HG03575 (cell line): ENCODE measurements at regions not wholly inside any gene's neighbourhood (a gene's known extent, or its start where the extent isn't known, plus 50 kb on each side); places are given as distances from the start of the nearest gene placed in this dataset.

Experiments
- ATAC-seq: cut with Tn5 transposase; IDR thresholded peaks from one replicate; pipeline ENCODE4 v1.9.1; 2021; ENCODE audit not compliant: unreplicated experiment, insufficient number of reproducible peaks, low FRiP score; ENCODE audit errors: extremely low read depth

DNA sequence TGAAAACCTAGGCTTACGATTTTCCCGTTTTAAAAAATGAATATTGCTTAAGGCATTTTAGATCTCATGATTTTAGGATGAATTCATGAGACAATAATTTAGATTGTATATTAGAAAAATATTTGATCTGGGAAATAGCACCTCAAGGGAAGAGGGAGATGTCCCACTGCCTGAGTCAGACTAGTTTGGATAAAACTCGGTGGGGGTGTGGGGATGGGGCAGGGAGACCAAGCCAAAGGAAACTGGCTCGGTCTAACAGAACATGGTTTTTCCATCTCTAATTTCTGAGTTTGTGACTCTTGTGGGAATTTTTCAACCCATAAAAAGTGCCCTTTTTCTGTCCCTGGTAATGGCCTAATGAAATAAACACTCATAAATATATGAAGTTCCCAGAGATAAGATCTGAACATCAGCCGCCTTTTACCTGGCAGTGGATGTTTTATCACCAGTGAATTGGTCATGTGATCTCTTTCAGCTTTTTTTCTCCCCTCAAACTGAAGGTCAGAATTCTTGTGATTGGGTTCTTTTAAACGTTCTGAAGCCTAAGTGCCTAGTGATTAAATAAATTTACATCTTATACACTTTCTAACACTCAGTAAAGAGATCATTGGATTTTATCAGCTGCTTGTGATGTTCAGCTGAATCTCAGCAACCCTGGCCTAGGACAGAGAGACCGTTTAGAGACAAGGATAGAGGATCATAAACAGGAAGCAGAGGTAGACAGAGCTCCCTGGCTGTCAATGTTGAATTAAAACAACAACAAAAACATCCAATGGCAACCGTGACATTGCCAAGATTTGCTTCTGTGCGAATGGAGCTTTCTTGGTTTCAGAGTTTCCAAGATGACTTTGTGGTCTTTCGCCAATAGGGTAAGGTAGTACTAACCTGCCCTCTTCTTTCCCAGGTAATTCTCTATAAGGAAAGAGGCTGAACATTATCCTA lies 1038.2 kb downstream of the MCTP2 start:
- no peak for ATAC-seq

DNA sequence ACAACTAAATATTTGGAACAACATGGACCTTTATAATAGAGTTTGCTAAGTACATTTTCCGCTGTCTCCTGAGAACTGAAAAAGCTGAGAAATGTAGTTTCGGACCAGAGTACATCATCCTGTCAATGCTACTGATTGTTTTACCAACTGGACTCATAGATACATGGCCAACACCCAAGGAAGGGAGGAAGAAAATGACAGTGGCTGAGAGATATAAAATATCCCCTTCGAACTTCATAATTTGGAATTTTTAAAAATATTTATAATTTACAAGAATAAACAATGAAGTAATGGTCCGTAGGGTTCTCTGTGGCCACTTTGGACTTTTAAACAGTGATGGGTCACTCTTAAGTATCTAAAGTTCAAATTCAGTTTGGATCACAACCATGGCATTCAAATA lies 1042.7 kb downstream of the MCTP2 start:
- ATAC-seq = no peak

DNA sequence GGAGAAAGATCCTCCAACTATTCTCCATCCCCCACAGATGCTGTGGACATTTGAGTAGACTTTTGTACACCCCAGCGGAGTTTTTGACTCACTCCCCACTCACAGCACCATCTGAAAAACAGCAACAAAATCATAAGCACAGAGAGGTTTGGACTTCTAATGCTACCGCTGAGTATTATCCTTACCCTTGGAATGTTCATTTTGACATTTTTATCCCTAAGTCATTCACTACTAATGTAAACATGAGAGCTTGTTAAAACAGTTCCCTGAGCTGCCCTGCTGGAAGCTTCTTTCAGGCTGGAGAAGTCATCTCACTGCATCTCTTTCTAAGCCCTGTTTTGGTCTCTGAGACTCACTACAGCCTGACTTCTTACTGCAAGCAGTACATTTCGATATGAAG lies 1045.9 kb downstream of the MCTP2 start:
- ATAC-seq = no peak

DNA sequence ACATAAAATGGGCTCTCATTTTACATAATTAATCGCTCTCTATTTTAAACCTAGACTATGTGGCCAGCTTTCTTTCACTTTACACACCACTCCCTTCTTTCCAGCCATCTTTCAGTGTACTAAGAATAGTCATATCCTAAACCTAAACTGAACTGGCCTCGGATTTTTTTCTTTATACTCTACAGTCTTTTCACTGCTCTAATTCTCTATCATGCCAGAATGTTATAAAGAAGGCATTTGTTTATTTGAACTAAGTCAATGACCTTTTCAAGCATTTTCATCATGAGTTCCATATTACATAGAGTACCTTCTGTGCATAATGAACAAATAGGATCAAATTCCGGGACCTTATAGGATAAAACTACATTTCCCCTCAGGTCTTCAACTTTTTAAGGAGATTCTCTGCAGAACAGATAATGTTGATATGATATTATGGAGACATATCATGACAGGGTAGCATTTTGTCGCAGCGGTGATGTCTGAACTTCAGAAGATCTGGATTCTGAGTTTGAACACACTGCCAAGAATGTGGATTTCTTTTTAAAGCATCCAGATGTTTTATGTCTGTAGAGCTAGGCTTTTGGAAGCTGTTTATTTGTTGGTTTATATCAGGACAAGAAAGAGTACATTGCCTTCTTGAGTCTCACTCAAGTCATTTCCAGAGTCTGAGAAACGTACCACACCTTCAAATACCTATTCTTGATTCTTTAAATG lies 1047.3 kb downstream of the MCTP2 start:
- ATAC-seq = no peak

DNA sequence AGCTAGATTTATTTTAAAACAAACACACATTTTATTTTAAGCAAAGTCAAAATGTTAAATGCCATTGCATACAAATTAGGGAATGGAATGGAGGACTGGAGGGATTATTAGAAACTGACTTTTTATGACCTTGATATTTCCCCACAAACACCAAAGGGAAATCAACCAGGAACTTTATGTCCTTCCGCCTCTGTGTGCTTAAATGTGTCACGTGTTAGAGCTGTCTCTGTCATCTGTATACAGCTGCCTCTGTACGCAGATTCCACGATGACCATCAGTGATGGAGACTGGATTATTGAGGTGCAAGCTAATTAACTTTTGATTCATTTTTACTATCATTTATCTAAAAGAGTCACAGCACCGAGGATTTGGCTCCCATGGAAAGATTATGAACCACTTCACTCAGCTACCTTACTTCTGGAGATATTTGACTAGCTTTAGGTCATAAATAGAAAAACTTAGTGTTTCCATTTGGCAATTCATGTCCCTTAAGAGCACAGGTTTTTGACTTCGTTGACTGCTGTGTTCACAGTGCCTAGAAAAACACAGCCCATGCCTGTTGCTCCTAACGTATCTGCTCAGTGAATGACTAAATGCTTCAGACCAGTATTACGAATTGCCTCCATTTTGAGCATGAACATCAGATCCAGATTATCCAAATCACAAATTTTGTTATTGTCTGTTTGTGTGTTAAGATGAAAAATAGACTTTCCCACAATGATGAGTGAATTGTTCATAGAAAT lies 1048.1 kb downstream of the MCTP2 start:
- no peak for ATAC-seq

DNA sequence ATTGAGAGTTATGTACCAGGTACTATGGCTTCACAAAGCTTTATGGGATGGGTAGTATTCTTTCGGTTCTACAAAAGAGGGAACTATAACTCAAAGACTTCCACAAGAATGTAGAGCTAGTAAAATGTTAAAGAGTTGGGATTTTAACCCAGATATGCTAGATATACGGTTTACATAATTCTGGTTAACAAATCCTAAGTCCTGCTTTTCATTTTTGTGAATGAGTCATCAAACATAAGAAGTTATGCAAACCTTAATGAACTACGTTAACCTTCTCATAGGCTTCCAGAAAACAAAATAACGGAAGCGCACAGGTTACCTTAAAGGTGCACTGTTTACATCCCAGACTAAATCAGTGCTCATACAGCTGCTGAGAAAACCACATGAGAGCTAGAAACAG lies 1049.3 kb downstream of the MCTP2 start:
- no peak for ATAC-seq

DNA sequence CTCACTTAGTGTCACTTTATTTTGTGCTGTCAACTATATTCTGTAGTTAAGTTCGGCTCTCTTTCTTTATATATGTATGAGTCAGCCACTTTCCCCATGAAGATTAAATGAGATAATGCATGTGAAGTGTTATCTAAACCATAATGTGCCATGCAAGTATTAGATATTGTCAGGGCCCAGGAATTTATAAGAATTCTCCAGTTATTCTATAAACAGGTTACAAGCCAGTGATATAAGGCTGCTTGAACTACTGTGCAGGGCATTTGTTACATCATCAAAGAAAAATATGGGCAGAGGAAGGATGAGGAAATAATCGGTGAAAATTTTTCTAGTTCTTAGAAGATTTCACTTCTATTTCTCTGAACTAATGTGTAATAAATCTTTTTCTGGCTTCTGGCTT lies 1049.0 kb upstream of the NR2F2 start:
- ATAC-seq = no peak

DNA sequence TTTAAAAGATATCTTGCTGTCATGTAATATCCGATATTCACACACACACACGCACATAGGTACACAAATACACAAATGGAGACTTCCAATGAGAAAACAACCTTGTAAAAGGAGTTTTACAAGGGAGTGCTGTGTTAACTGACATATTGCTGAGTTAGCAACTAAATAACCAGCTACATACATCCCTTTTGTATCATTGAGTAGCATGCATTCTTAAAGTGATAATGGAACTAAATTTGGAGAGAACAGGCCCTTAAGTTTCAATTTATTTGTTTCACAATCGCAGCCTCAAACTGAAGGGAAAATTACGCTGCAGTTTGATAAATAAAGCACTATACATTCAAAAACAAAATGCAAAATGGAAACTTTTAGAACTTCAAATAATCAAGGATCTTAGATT lies 1046.0 kb upstream of the NR2F2 start:
- ATAC-seq = no peak

DNA sequence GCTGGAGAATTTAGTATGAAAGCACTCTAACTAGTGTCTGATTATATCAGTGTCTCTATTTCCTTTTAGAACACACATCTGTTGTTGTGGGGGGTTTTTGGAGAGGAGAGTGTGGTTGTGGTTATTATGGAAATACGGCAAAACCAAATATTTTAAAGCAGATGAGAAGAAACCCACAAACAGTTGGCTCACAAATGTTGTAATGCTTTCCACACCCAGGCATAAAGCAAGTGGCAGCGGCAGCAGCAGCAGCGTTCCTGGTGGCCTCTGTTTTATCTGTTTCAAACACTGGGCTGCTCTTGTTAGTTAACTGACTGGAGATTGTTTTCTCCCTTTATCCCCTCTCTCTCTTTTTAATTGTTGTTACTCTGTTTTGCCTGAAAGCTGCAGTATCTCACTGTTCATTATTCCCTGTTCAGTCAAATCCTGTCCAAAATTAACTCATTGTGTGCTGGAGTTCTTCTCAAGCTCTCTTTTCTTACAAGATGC lies 1045.5 kb upstream of the NR2F2 start:
- no peak for ATAC-seq

DNA sequence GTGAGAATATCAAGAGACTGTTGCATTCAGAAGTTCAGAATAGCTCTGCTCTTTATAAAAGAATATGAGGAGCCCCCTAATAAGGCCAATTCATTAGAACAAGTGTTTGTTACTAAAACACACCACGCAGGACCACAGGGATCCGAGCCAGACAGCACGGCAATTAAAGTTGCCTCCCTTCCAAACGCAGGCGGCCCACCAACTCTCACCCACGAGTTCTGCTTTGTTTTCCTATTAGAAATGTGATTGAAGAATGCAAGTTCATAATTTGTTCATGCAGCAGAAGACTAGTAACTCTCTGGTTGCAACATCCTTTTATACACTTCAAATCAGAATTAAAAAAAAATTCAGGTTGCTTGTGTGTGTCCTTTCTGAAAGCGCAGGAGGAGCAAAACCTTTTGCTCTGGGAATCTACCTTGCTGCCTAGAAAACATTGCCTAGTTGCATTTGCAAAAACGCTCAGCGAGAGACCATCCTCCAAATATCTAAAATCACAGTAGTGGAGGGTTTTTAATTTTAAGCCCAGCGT lies 1044.1 kb upstream of the NR2F2 start:
- ATAC-seq = no peak

DNA sequence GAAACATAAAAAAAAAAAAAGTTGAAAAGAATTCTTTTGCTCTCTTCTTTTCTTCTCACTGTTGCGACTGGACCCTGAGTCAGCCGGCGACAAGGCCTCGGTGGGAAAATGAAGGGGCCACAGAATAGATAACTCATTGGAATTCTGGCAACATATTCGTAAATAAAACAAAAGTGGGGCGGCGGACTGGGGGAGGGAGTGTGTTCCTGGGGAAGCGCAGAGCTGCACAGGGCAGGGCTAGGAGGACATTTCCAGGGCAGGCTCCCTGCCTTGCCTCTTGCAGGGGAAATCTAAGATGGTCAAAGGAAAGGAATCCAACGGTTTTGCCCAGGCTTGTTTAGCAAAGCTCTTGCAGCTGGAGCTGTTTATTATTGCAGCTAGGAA lies 1042.8 kb upstream of the NR2F2 start:
- ATAC-seq = no peak

DNA sequence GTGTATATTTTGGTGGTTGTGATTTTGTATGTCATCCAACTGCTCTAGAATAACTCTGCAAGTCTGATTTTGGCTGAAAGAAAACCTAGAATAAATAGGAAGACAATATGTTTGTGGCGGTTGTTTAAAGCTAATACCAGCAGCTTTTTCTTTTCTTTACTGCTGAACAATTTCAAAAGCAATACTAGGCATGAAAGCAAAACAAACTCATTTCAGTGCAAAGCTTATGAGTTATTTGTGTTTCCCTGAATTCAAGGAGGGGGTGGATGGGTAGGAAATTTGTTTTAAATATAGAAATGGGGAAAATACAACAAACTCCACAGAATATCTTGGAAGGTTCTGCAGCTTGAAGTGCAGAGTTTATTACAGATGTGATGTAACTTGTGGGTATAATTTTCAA lies 1041.9 kb upstream of the NR2F2 start:
- no peak for ATAC-seq

DNA sequence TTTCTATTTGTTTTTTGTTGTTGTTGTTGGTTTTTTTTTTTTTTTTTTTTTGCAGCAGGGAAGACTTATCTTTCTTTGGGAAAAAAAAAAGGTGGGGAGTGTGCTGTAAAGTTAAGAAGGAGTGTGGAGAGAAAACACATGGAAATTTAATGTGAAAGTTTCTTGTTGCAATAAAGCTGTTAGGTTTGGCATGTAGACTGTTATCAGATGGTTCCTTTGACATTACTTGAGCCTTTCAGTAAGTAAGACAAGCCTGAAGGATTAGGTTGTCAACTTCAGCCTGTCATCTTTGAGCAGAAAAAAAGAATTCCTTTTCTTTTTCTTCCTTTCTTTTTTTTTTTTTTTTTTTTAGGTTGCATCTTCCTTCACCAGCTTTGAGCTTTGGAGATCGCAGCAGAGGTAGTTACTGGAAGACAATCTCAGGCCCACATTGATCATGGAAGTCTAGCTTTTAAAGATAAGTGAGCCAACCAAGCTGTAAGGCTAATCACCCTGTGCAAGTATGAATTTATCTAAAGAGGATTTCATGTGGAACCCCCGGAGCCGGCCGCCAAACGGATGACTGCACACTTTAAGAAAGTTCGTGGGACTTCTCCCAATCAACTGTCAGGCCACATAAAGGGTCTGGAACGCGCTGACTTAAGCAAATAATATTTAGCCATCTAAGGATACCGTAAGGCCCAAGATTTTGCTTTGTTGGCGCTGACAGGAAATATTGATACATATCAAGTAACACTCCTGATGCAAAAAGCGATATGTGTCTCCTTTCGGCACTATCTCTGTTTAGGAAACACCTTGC lies 1040.1 kb upstream of the NR2F2 start:
- no peak for ATAC-seq

DNA sequence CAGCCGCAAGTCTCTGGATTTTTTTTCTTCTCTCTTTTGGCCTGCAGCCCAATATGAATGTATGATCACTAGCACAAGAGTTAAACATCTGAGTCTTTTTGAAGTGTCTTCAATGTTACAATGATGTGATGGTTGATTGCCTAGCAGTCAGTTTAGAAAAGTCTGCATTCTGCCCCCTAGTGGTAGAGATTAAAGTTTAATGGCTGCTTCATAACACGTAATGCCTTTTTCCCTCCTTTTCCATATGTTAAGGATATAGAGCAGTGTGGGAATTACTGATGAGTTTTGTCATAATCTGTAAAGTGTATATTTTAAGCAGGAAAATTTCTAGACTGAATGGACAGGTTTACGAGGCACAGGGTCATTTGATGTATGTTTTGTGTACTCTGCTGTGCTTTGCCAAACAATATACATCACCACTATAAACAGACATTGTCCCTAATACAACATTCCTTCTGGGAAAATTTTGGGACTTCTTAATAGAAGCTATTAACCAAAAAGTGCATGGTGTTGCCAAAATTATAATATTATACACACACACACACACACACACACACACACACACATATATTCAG lies 1038.5 kb upstream of the NR2F2 start:
- no peak for ATAC-seq

DNA sequence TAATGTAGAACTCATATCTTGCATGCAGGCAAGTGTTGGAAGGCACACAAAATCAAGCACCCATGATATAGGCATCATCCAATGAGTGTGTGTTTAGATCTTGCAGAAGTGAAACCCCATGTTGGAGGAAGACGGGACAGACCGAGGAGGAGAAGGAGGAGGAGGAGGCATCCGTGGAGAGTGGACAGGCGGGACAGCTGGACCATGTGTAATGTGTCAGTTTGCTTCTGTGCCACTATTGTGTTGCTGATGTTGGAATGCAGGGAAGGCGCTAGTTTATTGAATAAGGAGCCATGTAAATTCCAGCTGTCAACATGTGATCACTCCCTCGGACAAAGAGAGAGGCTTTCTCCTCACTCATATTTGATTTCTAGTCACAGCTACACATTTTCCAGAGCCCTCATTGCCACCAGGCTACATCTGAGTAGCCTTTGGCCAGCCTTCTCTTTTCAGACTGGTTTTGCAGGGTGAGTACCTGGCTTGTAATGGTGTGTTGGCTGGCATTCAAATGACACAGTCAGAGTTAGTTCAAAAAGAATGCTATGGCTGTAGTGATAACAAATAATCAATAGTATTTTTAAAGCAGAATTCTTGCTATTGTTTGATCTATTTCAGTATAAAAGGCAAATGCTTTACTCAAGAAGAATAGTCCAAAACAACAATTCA lies 1037.6 kb upstream of the NR2F2 start:
- no peak for ATAC-seq

DNA sequence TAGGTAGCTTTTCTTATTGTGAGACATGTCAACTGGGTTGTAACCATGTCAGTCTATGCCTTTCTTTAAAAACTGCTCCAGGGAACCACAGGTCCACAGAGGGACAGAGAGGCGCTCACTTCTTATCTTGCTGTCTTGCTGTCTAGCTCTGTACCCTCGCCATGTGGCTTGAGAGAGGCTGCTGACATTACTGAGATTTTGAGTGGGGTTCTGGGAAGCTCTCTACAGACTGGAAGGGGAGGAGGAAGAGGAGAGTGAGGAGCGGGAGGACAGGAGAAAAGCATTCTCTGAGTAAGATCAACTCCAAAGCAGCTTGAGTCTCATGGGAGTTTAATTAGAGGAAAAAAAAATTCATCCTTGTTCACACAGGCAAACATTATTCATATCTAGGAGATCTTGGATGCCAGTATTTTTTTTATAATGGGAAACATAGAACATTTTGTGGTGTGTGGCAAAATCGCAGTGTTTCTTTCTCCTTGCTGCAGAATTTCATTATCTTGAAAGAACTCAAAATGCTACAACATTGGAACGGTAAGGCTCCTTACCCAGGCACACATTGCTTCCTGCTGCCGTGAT lies 1037.0 kb upstream of the NR2F2 start:
- no peak for ATAC-seq

DNA sequence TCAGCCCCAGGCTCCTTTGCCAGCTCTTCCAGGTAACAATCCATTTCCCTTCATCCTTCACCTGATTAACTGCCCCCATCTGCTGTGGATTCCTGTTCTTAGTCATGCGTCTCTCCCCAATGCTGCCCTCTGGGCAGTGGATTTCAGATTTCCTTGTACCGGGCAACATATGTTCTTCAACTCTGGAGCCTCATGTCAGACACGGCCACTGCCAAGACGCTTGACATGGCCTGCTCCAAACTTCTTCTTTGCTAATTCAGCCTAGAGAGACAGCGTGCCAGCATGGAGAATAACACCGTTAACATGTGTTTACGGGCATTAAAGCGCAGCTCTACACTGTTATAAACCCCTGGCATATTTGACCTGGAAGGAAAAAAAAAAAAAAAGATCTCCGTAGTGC lies 1035.1 kb upstream of the NR2F2 start:
- no peak for ATAC-seq
